Sigmoid colon (tissue), 4 donors: ENCODE measurements at regions not wholly inside any gene's neighbourhood (a gene's known extent, or its start where the extent isn't known, plus 50 kb on each side); places are given as distances from the start of the nearest gene placed in this dataset.
"Not testable (repeated sequence)": the region's sequence is repeated elsewhere in the genome, so short reads cannot be mapped to it uniquely, and the experiment has no call there.

Experiments
- CTCF ChIP-seq, 4 experiments: fragments of 450-650 bp in 3 of 4; fragments of 200-600 bp in 1 of 4; IDR thresholded peaks; one replicate each; pipeline ENCODE4 v1.5.1; 2016 to 2019; ENCODE audit warnings: antibody characterized with exemption in 4 of 4, mild to moderate bottlenecking in 3 of 4, moderate library complexity in 2 of 4
- EP300 ChIP-seq, 4 donors: sonication (generic); formaldehyde crosslinking; IDR thresholded peaks; one replicate each; pipeline ENCODE4 v1.6.1; 2017; ENCODE audit warnings: antibody characterized with exemption in 4 of 4
- POLR2A ChIP-seq, 2 donors: fragments of 450-650 bp; IDR thresholded peaks; one replicate each; pipeline ENCODE4 v1.6.1; 2016; ENCODE audit warnings: antibody characterized with exemption in 2 of 2, mild to moderate bottlenecking in 2 of 2, moderate library complexity in 2 of 2
- POLR2AphosphoS5 ChIP-seq, 4 donors: sonication (generic); formaldehyde crosslinking; IDR thresholded peaks; one replicate each; pipeline ENCODE4 v1.6.1; 2017; ENCODE audit warnings: antibody characterized with exemption in 4 of 4

- not testable (repeated sequence) for TF ChIP-seq CTCF, POLR2AphosphoS5, POLR2A, EP300 (IDR thresholded peaks at IDR 0.05)
These were observed 102.3 kb upstream of the DEFB108B start for GRCh38 chr11:71730748-71731147.
